ENCODE measurements at regions not wholly inside any gene's neighbourhood (a gene's known extent, or its start where the extent isn't known, plus 50 kb on each side); places are given as distances from the start of the nearest gene placed in this dataset.

GRCh38 chr3:13717222-13717895, 162.5 kb downstream of the WNT7A start:
- no TSS peak for BruUV-seq (replicated peaks)
- Histone ChIP-seq H4K20me1 (replicated peaks; ENCODE audit: control insufficient read depth, extremely low read depth, insufficient read depth, low read length) (no peaks in the 10 kb centered on the region), H3K4me1 (ENCODE audit: control insufficient read depth, extremely low read depth, insufficient read depth, low read length) (no peaks in the 10 kb centered on the region), H3K9me3 (replicated peaks; ENCODE audit: control insufficient read depth, insufficient read depth, low read length) (no peaks in the 10 kb centered on the region), H3K27me3 (ENCODE audit: control insufficient read depth in 2 of 2, insufficient read depth in 2 of 2, low read length in 2 of 2) (no peaks in the 10 kb centered on the region), H3K36me3 (ENCODE audit: control insufficient read depth in 2 of 2, extremely low read depth in 1 of 2, insufficient read depth in 2 of 2, low read length in 2 of 2) (no peaks in the 10 kb centered on the region), H3K9ac (replicated peaks; ENCODE audit: extremely low read depth, insufficient read depth, low read length) (no peak overlapping the region), H3K9me1 (replicated peaks; ENCODE audit: control insufficient read depth, extremely low read depth, insufficient read depth, low read length) (no peaks in the 10 kb centered on the region), H3K4me3 (replicated peaks in 1 of 3; ENCODE audit: insufficient read depth in 1 of 3, low read depth in 1 of 3, low read length in 3 of 3) (no peak overlapping the region), H3K79me2 (ENCODE audit: control insufficient read depth, insufficient read depth, low read length) (no peaks in the 10 kb centered on the region), H3K4me2 (ENCODE audit: insufficient read depth, low read length) (no peak overlapping the region), H3K27ac (ENCODE audit: insufficient read depth, low read depth, low read length) (no peak overlapping the region), H2AFZ (ENCODE audit: low read depth, low read length) (no peak overlapping the region)
- ChIA-PET CTCF (no interaction called here), POLR2A (no interaction called here)
- no peak for DNase-seq (ENCODE audit: low read depth, low spot score)
- intact Hi-C loops (cut with micrococcal nuclease) (no loop called here), dilution Hi-C loops (cut with MboI; ENCODE audit: extremely low pct_ligation_motif_present, low sequenced_read_pairs) (no loop called here)
- no peak for FAIRE-seq
- TF ChIP-seq EZH2 (IDR thresholded peaks at IDR 0.05; ENCODE audit: borderline replicate concordance, low read depth, low read length, severe bottlenecking): no peak
- no peak for TF ChIP-seq FOS (IDR thresholded peaks at IDR 0.05; ENCODE audit: borderline replicate concordance, insufficient read depth, low read length)
- TF ChIP-seq POLR2A (IDR thresholded peaks at IDR 0.05; ENCODE audit: low read depth, low read length): no peak
- no peak for TF ChIP-seq JUN (IDR thresholded peaks at IDR 0.05; ENCODE audit: borderline replicate concordance, insufficient read depth, insufficient read length, low read depth)
- TF ChIP-seq MAX (IDR thresholded peaks at IDR 0.05; ENCODE audit: insufficient read depth, insufficient read length): no peak
- TF ChIP-seq GATA2 (IDR thresholded peaks at IDR 0.05; ENCODE audit: insufficient read depth, insufficient read length, low read depth, low read length): no peak
- no peak for TF ChIP-seq MYC (IDR thresholded peaks at IDR 0.05; ENCODE audit: low read depth, low read length)
- TF ChIP-seq CTCF (IDR thresholded peaks at IDR 0.05; ENCODE audit: extremely low read depth in 1 of 2, insufficient read depth in 1 of 2, low read depth in 1 of 2, low read length in 2 of 2): no peak
- TF ChIP-seq POLR2AphosphoS5 (IDR thresholded peaks at IDR 0.05; ENCODE audit: insufficient read depth, low read depth, low read length): no peak

Measured in endothelial cell of umbilical vein (primary cell).